Left ventricle myocardium inferior (tissue), 1 donor: ENCODE measurements at regions not wholly inside any gene's neighbourhood (a gene's known extent, or its start where the extent isn't known, plus 50 kb on each side); places are given as distances from the start of the nearest gene placed in this dataset.

ENCODE experiments used
- DNase-seq: peaks from one replicate; pipeline ENCODE4 v3.0.0-alpha.2; 2020
- H3K27ac ChIP-seq: fragments of 200-600 bp; replicated peaks from 2 replicates; pipeline ENCODE4 v1.8.0; 2021
- H3K27me3 ChIP-seq: fragments of 200-600 bp; 2 replicates; pipeline ENCODE4 v1.8.0; 2021; ENCODE audit warnings: low read depth
- H3K36me3 ChIP-seq: fragments of 200-600 bp; 2 replicates; pipeline ENCODE4 v1.8.0; 2021
- H3K4me1 ChIP-seq: fragments of 200-600 bp; 2 replicates; pipeline ENCODE4 v1.8.0; 2021
- H3K4me3 ChIP-seq: fragments of 200-600 bp; 2 replicates; pipeline ENCODE4 v1.8.0; 2021; ENCODE audit warnings: mild to moderate bottlenecking, moderate library complexity
- H3K9me3 ChIP-seq: fragments of 200-600 bp; replicated peaks from 2 replicates; pipeline ENCODE4 v1.8.0; 2021
- CTCF ChIP-seq: fragments of 200-600 bp; IDR thresholded peaks from 2 replicates; pipeline ENCODE4 v1.8.0; 2021; ENCODE audit warnings: antibody characterized with exemption, mild to moderate bottlenecking, borderline replicate concordance
- intact Hi-C: fragments of 100-400 bp; cut with micrococcal nuclease; formaldehyde crosslinking; loops from one replicate; pipeline ENCODE4 v1.11.0; 2022
- donor health status: DM: no; HTN: yes; CAD: no; lungs with severe emphysema.

- H3K27ac ChIP-seq = no peak overlapping the region
- TF ChIP-seq CTCF = no peak
- H3K9me3 ChIP-seq = no peaks in the 10 kb centered on the region
- no peak overlapping the region for H3K4me3 ChIP-seq
- no peak for DNase-seq
- H3K27me3 ChIP-seq = peaks cover 13% of the 10 kb centered on the region
- H3K36me3 ChIP-seq = no peaks in the 10 kb centered on the region
- no peaks in the 10 kb centered on the region for H3K4me1 ChIP-seq
- intact Hi-C loops = no loop called here
Measured at GRCh38 chr7:37514497-37514896, 65.8 kb upstream of the ELMO1 start.

- H3K36me3 ChIP-seq = no peaks in the 10 kb centered on the region
- no peaks in the 10 kb centered on the region for H3K4me1 ChIP-seq
- H3K27me3 ChIP-seq = peaks cover 11% of the 10 kb centered on the region
- DNase-seq = no peak
- H3K27ac ChIP-seq = no peak overlapping the region
- peaks cover 4% of the 10 kb centered on the region for H3K9me3 ChIP-seq
- no peak for TF ChIP-seq CTCF
- H3K4me3 ChIP-seq = no peak overlapping the region
- intact Hi-C loops = no loop called here
Measured at GRCh38 chr7:37516664-37517063, 68.0 kb upstream of the ELMO1 start.

GRCh38 chr7:37518266-37518665 lies 69.6 kb upstream of the ELMO1 start:
- no peak overlapping the region for H3K27ac ChIP-seq
- H3K9me3 ChIP-seq = peaks cover 5% of the 10 kb centered on the region
- no peak for DNase-seq
- no peak overlapping the region for H3K4me3 ChIP-seq
- H3K27me3 ChIP-seq = peaks cover 6% of the 10 kb centered on the region
- no peaks in the 10 kb centered on the region for H3K36me3 ChIP-seq
- H3K4me1 ChIP-seq = no peaks in the 10 kb centered on the region
- TF ChIP-seq CTCF = no peak
- intact Hi-C loops = no loop called here

- intact Hi-C loops = no loop called here
- TF ChIP-seq CTCF = no peak
- H3K4me3 ChIP-seq = no peak overlapping the region
- peaks cover 5% of the 10 kb centered on the region for H3K9me3 ChIP-seq
- no peaks in the 10 kb centered on the region for H3K27me3 ChIP-seq
- no peaks in the 10 kb centered on the region for H3K4me1 ChIP-seq
- no peaks in the 10 kb centered on the region for H3K36me3 ChIP-seq
- no peak for DNase-seq
- no peak overlapping the region for H3K27ac ChIP-seq
Measured at GRCh38 chr7:37524056-37524455, 75.4 kb upstream of the ELMO1 start.

GRCh38 chr7:37524797-37525196 lies 76.1 kb upstream of the ELMO1 start:
- H3K27ac ChIP-seq = no peak overlapping the region
- H3K4me3 ChIP-seq = no peak overlapping the region
- H3K9me3 ChIP-seq = peaks cover 5% of the 10 kb centered on the region
- no peak for DNase-seq
- intact Hi-C loops = no loop called here
- TF ChIP-seq CTCF = no peak
- no peaks in the 10 kb centered on the region for H3K4me1 ChIP-seq
- no peaks in the 10 kb centered on the region for H3K36me3 ChIP-seq
- no peaks in the 10 kb centered on the region for H3K27me3 ChIP-seq

GRCh38 chr7:37526623-37527022 lies 78.0 kb upstream of the ELMO1 start:
- no peak for TF ChIP-seq CTCF
- DNase-seq = no peak
- no peak overlapping the region for H3K27ac ChIP-seq
- intact Hi-C loops = no loop called here
- peaks cover 2% of the 10 kb centered on the region for H3K9me3 ChIP-seq
- no peaks in the 10 kb centered on the region for H3K36me3 ChIP-seq
- no peaks in the 10 kb centered on the region for H3K27me3 ChIP-seq
- no peaks in the 10 kb centered on the region for H3K4me1 ChIP-seq
- no peak overlapping the region for H3K4me3 ChIP-seq
